ENCODE measurements at regions not wholly inside any gene's neighbourhood (a gene's known extent, or its start where the extent isn't known, plus 50 kb on each side); places are given as distances from the start of the nearest gene placed in this dataset.

DNA sequence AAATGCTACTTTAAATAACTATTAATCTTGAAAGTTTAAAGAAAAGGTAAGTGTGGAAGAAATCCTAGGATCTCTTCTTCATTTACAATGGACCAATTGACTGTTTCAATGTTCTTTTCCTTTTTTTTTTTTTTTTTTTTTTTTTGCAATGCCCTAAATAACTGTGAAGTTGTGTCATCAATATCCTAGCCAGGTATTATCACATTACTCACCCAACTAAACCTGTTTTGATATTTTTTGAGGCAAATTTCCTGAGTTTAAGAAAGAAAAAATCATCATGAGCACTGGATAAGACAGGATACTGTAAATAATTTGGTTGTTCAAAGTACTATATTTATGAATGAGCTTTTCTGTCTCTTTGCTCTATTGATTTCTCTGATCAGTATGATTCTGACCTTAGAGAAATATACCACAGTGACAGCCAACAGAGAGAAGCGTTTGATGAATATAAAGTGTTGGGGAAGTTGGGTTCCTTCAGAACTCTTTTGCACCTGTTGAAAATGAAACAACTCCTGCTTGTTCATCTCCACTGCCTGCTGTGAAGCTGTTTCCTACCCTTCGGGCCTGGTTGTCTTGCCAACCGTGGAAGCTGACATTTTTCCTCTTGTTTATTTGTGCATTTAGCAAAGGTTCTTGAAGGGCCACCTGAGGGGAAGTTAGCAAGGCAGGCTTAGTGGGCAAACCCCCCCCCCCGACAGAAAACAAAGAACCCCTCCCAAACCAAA, 1220.5 kb upstream of the SLC10A2 start:
- Histone ChIP-seq H3K4me1 (ENCODE audit: control insufficient read depth in 1 of 2, insufficient read depth in 1 of 2, low read depth in 1 of 2, low read length in 1 of 2) (no peaks in the 10 kb centered on the region), H3K27me3 (no peaks in the 10 kb centered on the region), H3K4me3 (ENCODE audit: low read depth in 1 of 2, low read length in 1 of 2) (no peak overlapping the region), H3K27ac (no peak overlapping the region), H3K36me3 (no peaks in the 10 kb centered on the region), H3K9me3 (no peaks in the 10 kb centered on the region)
- no peak for TF ChIP-seq CTCF (IDR thresholded peaks at IDR 0.05)

DNA sequence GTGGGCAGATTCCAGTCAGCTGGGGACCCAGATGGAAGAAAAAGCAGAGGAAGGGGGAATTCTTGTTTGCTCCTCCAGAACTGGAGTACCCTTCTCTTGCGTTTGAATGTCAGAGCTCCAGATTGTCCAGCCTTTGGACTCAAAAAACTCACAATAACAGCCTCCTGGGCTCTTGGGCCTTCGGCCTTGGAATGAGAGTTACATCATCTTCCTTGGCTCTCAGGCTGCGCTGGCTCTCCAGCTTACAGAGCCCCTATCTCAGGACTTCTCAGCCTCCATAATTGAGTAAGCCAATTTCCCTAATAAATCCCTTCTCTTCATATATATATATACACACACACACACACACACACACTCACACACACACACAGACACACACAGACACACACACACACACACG, 1215.7 kb upstream of the SLC10A2 start:
- no peaks in the 10 kb centered on the region for H3K9me3 ChIP-seq
- TF ChIP-seq CTCF (IDR thresholded peaks at IDR 0.05), result no peak
- H3K27me3 ChIP-seq, result no peaks in the 10 kb centered on the region

DNA sequence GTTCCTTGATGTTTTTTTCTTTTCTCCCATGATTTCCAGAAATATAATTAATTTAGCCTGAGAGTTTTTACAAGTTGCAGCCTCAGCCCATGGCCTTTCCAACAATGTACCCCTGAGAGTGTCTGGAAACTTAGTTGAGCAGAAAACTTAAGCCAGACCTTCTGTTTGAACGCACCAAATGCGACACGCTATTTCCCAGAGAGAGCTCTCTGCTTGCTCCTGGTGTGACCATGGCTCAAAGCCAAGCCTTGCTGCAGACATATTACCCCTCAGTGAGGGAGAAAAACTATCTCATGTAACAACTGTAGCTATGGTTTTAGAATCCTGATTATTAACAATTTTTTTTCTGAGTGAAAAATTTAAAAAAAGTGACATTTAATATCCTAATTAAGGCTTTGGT, 1204.5 kb upstream of the SLC10A2 start:
- no peak for TF ChIP-seq CTCF (IDR thresholded peaks at IDR 0.05)
- Histone ChIP-seq H3K27me3 (no peaks in the 10 kb centered on the region), H3K9me3 (no peaks in the 10 kb centered on the region), H3K4me1 (ENCODE audit: control insufficient read depth in 1 of 2, insufficient read depth in 1 of 2, low read depth in 1 of 2, low read length in 1 of 2) (no peaks in the 10 kb centered on the region), H3K4me3 (ENCODE audit: low read depth in 1 of 2, low read length in 1 of 2) (no peak overlapping the region), H3K27ac (no peak overlapping the region), H3K36me3 (no peaks in the 10 kb centered on the region)

More for the DNA sequence above, 1215.7 kb upstream of the SLC10A2 start:
- no peaks in the 10 kb centered on the region for H3K36me3 ChIP-seq
- no peaks in the 10 kb centered on the region for H3K4me1 ChIP-seq (ENCODE audit: control insufficient read depth in 1 of 2, insufficient read depth in 1 of 2, low read depth in 1 of 2, low read length in 1 of 2)
- H3K27ac ChIP-seq, result no peak overlapping the region
- no peak overlapping the region for H3K4me3 ChIP-seq (ENCODE audit: low read depth in 1 of 2, low read length in 1 of 2)

DNA sequence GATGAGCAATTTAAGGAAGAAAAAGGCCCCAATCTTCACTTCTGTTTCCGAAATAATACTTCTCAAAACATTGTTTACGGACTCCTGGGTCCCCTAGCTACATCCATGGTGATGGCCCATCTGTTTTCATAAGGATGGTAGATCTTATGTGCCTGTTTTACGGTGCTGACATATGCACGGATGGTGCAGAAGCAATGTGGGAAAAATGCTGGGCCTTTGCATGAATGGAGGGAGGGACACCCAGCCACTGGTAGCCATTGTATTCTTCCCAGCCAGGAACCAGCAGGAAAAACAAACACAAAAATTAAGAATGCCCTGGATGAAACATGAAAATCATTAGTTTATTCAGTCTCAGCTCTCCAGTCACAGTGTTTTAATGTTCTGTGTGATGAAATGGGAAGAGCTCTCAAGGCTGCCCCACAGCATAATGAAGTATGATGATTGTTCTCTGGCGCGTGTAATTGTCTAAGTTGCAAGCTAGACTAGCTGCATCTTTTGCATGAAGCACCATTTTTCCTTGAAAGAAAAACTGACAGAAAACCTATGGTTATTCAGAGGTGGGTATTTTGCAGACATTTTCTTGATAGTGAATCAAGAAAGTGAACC, 1201.1 kb upstream of the SLC10A2 start:
- Histone ChIP-seq H3K9me3 (no peaks in the 10 kb centered on the region), H3K4me1 (ENCODE audit: control insufficient read depth in 1 of 2, insufficient read depth in 1 of 2, low read depth in 1 of 2, low read length in 1 of 2) (no peaks in the 10 kb centered on the region), H3K4me3 (ENCODE audit: low read depth in 1 of 2, low read length in 1 of 2) (no peak overlapping the region), H3K36me3 (no peaks in the 10 kb centered on the region), H3K27me3 (no peaks in the 10 kb centered on the region), H3K27ac (no peak overlapping the region)
- TF ChIP-seq CTCF (IDR thresholded peaks at IDR 0.05), result no peak

DNA sequence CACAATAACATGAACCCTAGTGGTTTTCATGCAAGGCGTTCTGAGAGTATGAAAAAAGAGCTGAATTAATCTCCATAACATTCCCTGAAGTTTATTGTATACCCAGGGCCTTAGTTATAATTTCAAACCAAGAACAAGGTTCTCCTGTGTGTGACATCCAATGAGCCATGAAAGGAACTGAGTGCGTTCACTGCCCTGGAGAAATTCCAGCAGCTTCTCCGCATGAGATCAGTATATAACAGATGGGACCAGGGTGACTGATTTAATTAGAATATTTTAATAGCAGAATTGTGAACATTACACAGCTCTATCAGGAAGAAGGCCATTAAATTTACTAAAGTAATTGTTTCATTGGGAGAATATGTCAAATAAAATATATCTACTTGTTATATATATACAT, 1190.5 kb upstream of the SLC10A2 start:
- no peaks in the 10 kb centered on the region for H3K36me3 ChIP-seq
- H3K27me3 ChIP-seq, result no peaks in the 10 kb centered on the region
- no peaks in the 10 kb centered on the region for H3K9me3 ChIP-seq
- TF ChIP-seq CTCF (IDR thresholded peaks at IDR 0.05), result no peak
- H3K4me1 ChIP-seq (ENCODE audit: control insufficient read depth in 1 of 2, insufficient read depth in 1 of 2, low read depth in 1 of 2, low read length in 1 of 2), result no peaks in the 10 kb centered on the region
- H3K4me3 ChIP-seq (ENCODE audit: low read depth in 1 of 2, low read length in 1 of 2), result no peak overlapping the region
- H3K27ac ChIP-seq, result no peak overlapping the region

All from neutrophil (primary cell).